Gastroesophageal sphincter (tissue), 3 donors: ENCODE measurements at regions not wholly inside any gene's neighbourhood (a gene's known extent, or its start where the extent isn't known, plus 50 kb on each side); places are given as distances from the start of the nearest gene placed in this dataset.

Experiments
- CTCF ChIP-seq, 4 experiments: fragments of 200-600 bp in 2 of 4; fragments of 450-650 bp in 2 of 4; sonication (generic) in 1 of 4; IDR thresholded peaks; one replicate each; pipeline ENCODE4 v1.5.1; 2017 to 2019; ENCODE audit warnings: antibody characterized with exemption in 4 of 4, mild to moderate bottlenecking in 2 of 4, moderate library complexity in 2 of 4
- EP300 ChIP-seq: sonication (generic); formaldehyde crosslinking; IDR thresholded peaks from one replicate; pipeline ENCODE4 v1.6.1; 2017; ENCODE audit warnings: antibody characterized with exemption, mild to moderate bottlenecking
- POLR2A ChIP-seq, 2 donors: fragments of 450-650 bp; IDR thresholded peaks; one replicate each; pipeline ENCODE4 v1.6.1; 2017; ENCODE audit warnings: antibody characterized with exemption in 2 of 2, mild to moderate bottlenecking in 2 of 2, moderate library complexity in 1 of 2
- POLR2AphosphoS5 ChIP-seq: sonication (generic); formaldehyde crosslinking; IDR thresholded peaks from one replicate; pipeline ENCODE4 v1.6.1; 2017; ENCODE audit warnings: antibody characterized with exemption

- no peak for TF ChIP-seq CTCF (IDR thresholded peaks at IDR 0.05)
- no peak for TF ChIP-seq POLR2AphosphoS5
- no peak for TF ChIP-seq EP300
- no peak for TF ChIP-seq POLR2A (IDR thresholded peaks at IDR 0.05)
These were observed 417.7 kb upstream of the CELF2 start for GRCh38 chr10:10600004-10600403.
